MM.1S (cell line): ENCODE measurements at regions not wholly inside any gene's neighbourhood (a gene's known extent, or its start where the extent isn't known, plus 50 kb on each side); places are given as distances from the start of the nearest gene placed in this dataset.
"Not testable (repeated sequence)": the region's sequence is repeated elsewhere in the genome, so short reads cannot be mapped to it uniquely, and the experiment has no call there.

Experiments used
- EZH2 ChIP-seq: fragments of 300-600 bp; sonication (generic); optimal IDR thresholded peaks from 2 replicates; pipeline ENCODE3; 2017; ENCODE audit warnings: low read depth, mild to moderate bottlenecking, antibody characterized with exemption, low read length, mixed read lengths
- TF ChIP-seq, protein P1 (sequence below): fragments of 300-600 bp; sonication (generic); IDR thresholded peaks from 2 replicates; pipeline ENCODE4 v1.5.1; 2016; ENCODE audit warnings: antibody characterized with exemption, low read length, mixed read lengths

DNA sequence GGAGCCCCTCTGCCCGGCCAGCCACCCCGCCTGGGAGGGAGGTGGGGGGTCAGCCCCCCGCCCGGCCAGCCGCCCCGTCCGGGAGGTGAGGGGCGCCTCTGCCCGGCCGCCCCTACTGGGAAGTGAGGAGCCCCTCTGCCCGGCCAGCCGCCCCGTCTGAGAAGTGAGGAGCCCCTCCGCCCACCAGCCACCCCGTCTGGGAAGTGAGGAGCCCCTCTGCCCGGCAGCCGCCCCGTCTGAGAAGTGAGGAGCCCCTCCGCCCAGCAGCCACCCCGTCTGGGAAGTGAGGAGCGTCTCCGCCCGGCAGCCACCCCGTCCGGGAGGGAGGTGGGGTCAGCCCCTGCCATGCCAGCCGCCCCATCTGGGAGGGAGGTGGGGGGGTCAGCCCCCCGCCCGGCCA is 102.8 kb downstream of the ID4 start:
- TF ChIP-seq, protein P1, sequence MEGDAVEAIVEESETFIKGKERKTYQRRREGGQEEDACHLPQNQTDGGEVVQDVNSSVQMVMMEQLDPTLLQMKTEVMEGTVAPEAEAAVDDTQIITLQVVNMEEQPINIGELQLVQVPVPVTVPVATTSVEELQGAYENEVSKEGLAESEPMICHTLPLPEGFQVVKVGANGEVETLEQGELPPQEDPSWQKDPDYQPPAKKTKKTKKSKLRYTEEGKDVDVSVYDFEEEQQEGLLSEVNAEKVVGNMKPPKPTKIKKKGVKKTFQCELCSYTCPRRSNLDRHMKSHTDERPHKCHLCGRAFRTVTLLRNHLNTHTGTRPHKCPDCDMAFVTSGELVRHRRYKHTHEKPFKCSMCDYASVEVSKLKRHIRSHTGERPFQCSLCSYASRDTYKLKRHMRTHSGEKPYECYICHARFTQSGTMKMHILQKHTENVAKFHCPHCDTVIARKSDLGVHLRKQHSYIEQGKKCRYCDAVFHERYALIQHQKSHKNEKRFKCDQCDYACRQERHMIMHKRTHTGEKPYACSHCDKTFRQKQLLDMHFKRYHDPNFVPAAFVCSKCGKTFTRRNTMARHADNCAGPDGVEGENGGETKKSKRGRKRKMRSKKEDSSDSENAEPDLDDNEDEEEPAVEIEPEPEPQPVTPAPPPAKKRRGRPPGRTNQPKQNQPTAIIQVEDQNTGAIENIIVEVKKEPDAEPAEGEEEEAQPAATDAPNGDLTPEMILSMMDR, result not testable (repeated sequence)
- TF ChIP-seq EZH2, result not testable (repeated sequence)
